ENCODE measurements at regions not wholly inside any gene's neighbourhood (a gene's known extent, or its start where the extent isn't known, plus 50 kb on each side); places are given as distances from the start of the nearest gene placed in this dataset.
A peak's percentile ranks its signal among the peaks of the same experiment; 100 is the strongest.

- Histone ChIP-seq H3K27me3 (ENCODE audit: insufficient read depth, low read length) (no peaks in the 10 kb centered on the region), H3K4me1 (ENCODE audit: insufficient read depth, low read length) (peaks cover 15% of the 10 kb centered on the region), H3K4me3 (ENCODE audit: insufficient read depth, low read length) (no peak overlapping the region), H3K36me3 (ENCODE audit: insufficient read depth, low read length) (no peaks in the 10 kb centered on the region), H3K4me2 (ENCODE audit: insufficient read depth, low read length) (no peak overlapping the region), H3K9me3 (ENCODE audit: low read depth, low read length) (no peaks in the 10 kb centered on the region), H4K20me1 (ENCODE audit: insufficient read depth, low read length) (no peaks in the 10 kb centered on the region), H3K79me2 (ENCODE audit: insufficient read depth, low read length) (no peaks in the 10 kb centered on the region), H3K27ac (ENCODE audit: low read depth, low read length) (peak overlapping the region; percentile 3), H2AFZ (ENCODE audit: low read length) (no peak overlapping the region)
- TF ChIP-seq, protein P1, sequence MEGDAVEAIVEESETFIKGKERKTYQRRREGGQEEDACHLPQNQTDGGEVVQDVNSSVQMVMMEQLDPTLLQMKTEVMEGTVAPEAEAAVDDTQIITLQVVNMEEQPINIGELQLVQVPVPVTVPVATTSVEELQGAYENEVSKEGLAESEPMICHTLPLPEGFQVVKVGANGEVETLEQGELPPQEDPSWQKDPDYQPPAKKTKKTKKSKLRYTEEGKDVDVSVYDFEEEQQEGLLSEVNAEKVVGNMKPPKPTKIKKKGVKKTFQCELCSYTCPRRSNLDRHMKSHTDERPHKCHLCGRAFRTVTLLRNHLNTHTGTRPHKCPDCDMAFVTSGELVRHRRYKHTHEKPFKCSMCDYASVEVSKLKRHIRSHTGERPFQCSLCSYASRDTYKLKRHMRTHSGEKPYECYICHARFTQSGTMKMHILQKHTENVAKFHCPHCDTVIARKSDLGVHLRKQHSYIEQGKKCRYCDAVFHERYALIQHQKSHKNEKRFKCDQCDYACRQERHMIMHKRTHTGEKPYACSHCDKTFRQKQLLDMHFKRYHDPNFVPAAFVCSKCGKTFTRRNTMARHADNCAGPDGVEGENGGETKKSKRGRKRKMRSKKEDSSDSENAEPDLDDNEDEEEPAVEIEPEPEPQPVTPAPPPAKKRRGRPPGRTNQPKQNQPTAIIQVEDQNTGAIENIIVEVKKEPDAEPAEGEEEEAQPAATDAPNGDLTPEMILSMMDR (IDR thresholded peaks at IDR 0.05; ENCODE audit: extremely low read depth, low read depth, low read length), result no peak
- no peak for DNase-seq (ENCODE audit: insufficient read length, low spot score, missing footprints)
These were observed 117.8 kb upstream of the FAM20A start for GRCh38 chr17:68718926-68719325.

DNA sequence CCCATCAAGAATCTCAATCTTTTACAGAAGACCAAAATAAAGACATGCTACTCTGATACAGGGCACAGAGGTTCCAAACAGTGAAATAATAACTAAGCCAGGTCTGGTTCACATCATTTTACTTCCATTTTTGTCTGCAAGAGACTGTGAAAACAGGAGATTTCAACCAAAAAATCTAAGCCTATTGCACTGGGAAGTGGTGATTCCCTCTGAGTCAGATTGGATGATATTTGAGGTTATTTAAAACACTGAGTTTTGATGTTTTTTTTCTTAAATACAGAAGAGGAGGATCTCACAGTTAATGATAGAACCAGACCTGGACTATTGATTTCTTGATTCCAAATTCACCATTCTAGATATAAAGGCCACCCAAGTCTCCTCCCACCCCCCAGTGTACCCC is 117.3 kb upstream of the FAM20A start:
- Histone ChIP-seq H2AFZ (ENCODE audit: low read length) (peak overlapping the region; percentile 1), H3K9me3 (ENCODE audit: low read depth, low read length) (no peaks in the 10 kb centered on the region), H3K4me2 (ENCODE audit: insufficient read depth, low read length) (peak overlapping the region; percentile 43), H3K4me3 (ENCODE audit: insufficient read depth, low read length) (no peak overlapping the region), H3K27ac (ENCODE audit: low read depth, low read length) (peak overlapping the region; percentile 3), H3K4me1 (ENCODE audit: insufficient read depth, low read length) (peaks cover 15% of the 10 kb centered on the region), H4K20me1 (ENCODE audit: insufficient read depth, low read length) (no peaks in the 10 kb centered on the region), H3K36me3 (ENCODE audit: insufficient read depth, low read length) (no peaks in the 10 kb centered on the region), H3K79me2 (ENCODE audit: insufficient read depth, low read length) (no peaks in the 10 kb centered on the region), H3K27me3 (ENCODE audit: insufficient read depth, low read length) (no peaks in the 10 kb centered on the region)
- TF ChIP-seq, protein P1 (IDR thresholded peaks at IDR 0.05; ENCODE audit: extremely low read depth, low read depth, low read length), result no peak
- DNase-seq (ENCODE audit: insufficient read length, low spot score, missing footprints), result no peak

GRCh38 chr17:68714676-68715075 is 113.5 kb upstream of the FAM20A start:
- Histone ChIP-seq H3K9me3 (ENCODE audit: low read depth, low read length) (no peaks in the 10 kb centered on the region), H4K20me1 (ENCODE audit: insufficient read depth, low read length) (no peaks in the 10 kb centered on the region), H3K4me3 (ENCODE audit: insufficient read depth, low read length) (no peak overlapping the region), H3K4me2 (ENCODE audit: insufficient read depth, low read length) (no peak overlapping the region), H3K27me3 (ENCODE audit: insufficient read depth, low read length) (no peaks in the 10 kb centered on the region), H3K27ac (ENCODE audit: low read depth, low read length) (no peak overlapping the region), H3K36me3 (ENCODE audit: insufficient read depth, low read length) (no peaks in the 10 kb centered on the region), H3K79me2 (ENCODE audit: insufficient read depth, low read length) (no peaks in the 10 kb centered on the region), H3K4me1 (ENCODE audit: insufficient read depth, low read length) (peaks cover 43% of the 10 kb centered on the region), H2AFZ (ENCODE audit: low read length) (no peak overlapping the region)
- TF ChIP-seq, protein P1 (IDR thresholded peaks at IDR 0.05; ENCODE audit: extremely low read depth, low read depth, low read length), result no peak
- DNase-seq (ENCODE audit: insufficient read length, low spot score, missing footprints), result no peak

GRCh38 chr17:68711858-68712257 is 110.7 kb upstream of the FAM20A start:
- no peaks in the 10 kb centered on the region for H3K79me2 ChIP-seq (ENCODE audit: insufficient read depth, low read length)
- H4K20me1 ChIP-seq (ENCODE audit: insufficient read depth, low read length), result no peaks in the 10 kb centered on the region
- H3K9me3 ChIP-seq (ENCODE audit: low read depth, low read length), result no peaks in the 10 kb centered on the region
- no peak overlapping the region for H3K4me2 ChIP-seq (ENCODE audit: insufficient read depth, low read length)
- H3K27ac ChIP-seq (ENCODE audit: low read depth, low read length), result peak overlapping the region; percentile 61
- H3K4me1 ChIP-seq (ENCODE audit: insufficient read depth, low read length), result peaks cover 38% of the 10 kb centered on the region
- no peak overlapping the region for H2AFZ ChIP-seq (ENCODE audit: low read length)
- H3K36me3 ChIP-seq (ENCODE audit: insufficient read depth, low read length), result no peaks in the 10 kb centered on the region
- no peak for DNase-seq (ENCODE audit: insufficient read length, low spot score, missing footprints)
- TF ChIP-seq, protein P1 (IDR thresholded peaks at IDR 0.05; ENCODE audit: extremely low read depth, low read depth, low read length), result no peak
- H3K27me3 ChIP-seq (ENCODE audit: insufficient read depth, low read length), result no peaks in the 10 kb centered on the region
- H3K4me3 ChIP-seq (ENCODE audit: insufficient read depth, low read length), result no peak overlapping the region

Data from osteoblast (primary cell).